PC-9 (cell line): ENCODE measurements at regions not wholly inside any gene's neighbourhood (a gene's known extent, or its start where the extent isn't known, plus 50 kb on each side); places are given as distances from the start of the nearest gene placed in this dataset.

ENCODE experiments used
- EZH2 ChIP-seq: fragments of 200-600 bp; sonication (generic); IDR thresholded peaks from 2 replicates; pipeline ENCODE4 v1.8.0; 2017; ENCODE audit warnings: antibody characterized with exemption, low read depth
- TF ChIP-seq, protein P1 (sequence below): fragments of 200-600 bp; sonication (generic); conservative IDR thresholded peaks from 2 replicates; pipeline ENCODE4 v1.6.1; 2017; ENCODE audit warnings: mixed run types, antibody characterized with exemption, mild to moderate bottlenecking, moderate library complexity

DNA sequence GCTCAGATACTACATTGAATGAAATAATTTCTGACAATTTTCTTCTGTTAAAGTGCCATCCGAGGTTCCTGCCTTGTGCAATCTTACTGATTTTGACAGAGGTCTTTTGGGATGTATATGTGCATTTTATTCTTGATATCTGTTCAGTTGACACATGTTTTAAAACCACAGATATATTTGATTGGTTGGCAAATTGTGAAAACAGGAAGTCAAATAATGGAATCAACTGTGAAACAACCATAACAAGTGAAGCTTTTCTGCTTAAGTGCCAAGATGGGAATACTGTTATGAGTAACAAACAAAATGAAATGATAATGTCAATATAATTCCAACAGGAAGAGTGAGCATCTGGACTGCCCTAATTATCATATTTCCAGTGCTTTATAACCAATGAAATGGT lies 84.9 kb upstream of the TET2 start:
- TF ChIP-seq, protein P1, sequence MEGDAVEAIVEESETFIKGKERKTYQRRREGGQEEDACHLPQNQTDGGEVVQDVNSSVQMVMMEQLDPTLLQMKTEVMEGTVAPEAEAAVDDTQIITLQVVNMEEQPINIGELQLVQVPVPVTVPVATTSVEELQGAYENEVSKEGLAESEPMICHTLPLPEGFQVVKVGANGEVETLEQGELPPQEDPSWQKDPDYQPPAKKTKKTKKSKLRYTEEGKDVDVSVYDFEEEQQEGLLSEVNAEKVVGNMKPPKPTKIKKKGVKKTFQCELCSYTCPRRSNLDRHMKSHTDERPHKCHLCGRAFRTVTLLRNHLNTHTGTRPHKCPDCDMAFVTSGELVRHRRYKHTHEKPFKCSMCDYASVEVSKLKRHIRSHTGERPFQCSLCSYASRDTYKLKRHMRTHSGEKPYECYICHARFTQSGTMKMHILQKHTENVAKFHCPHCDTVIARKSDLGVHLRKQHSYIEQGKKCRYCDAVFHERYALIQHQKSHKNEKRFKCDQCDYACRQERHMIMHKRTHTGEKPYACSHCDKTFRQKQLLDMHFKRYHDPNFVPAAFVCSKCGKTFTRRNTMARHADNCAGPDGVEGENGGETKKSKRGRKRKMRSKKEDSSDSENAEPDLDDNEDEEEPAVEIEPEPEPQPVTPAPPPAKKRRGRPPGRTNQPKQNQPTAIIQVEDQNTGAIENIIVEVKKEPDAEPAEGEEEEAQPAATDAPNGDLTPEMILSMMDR, result no peak
- no peak for TF ChIP-seq EZH2
